ENCODE measurements at regions not wholly inside any gene's neighbourhood (a gene's known extent, or its start where the extent isn't known, plus 50 kb on each side); places are given as distances from the start of the nearest gene placed in this dataset.

GRCh38 chr5:153425914-153426313 is 64.6 kb upstream of the GRIA1 start:
- no peak for TF ChIP-seq CTCF (tag by site-specific recombination; IDR thresholded peaks at IDR 0.05)
- TF ChIP-seq, protein P1, sequence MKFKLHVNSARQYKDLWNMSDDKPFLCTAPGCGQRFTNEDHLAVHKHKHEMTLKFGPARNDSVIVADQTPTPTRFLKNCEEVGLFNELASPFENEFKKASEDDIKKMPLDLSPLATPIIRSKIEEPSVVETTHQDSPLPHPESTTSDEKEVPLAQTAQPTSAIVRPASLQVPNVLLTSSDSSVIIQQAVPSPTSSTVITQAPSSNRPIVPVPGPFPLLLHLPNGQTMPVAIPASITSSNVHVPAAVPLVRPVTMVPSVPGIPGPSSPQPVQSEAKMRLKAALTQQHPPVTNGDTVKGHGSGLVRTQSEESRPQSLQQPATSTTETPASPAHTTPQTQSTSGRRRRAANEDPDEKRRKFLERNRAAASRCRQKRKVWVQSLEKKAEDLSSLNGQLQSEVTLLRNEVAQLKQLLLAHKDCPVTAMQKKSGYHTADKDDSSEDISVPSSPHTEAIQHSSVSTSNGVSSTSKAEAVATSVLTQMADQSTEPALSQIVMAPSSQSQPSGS (tag by site-specific recombination; IDR thresholded peaks at IDR 0.05; ENCODE audit: low read depth), result no peak
- no peak for TF ChIP-seq ZNF24 (tag by site-specific recombination; IDR thresholded peaks at IDR 0.05)
- TF ChIP-seq ZNF670 (tag by site-specific recombination; IDR thresholded peaks at IDR 0.05; ENCODE audit: low read depth), result no peak
